HFFc6 (cell line): ENCODE measurements at regions not wholly inside any gene's neighbourhood (a gene's known extent, or its start where the extent isn't known, plus 50 kb on each side); places are given as distances from the start of the nearest gene placed in this dataset.

Experiments
- DNase-seq: peaks from one replicate; pipeline ENCODE4 v3.0.0-alpha.2; 2018
- H3K27ac Mint-ChIP-seq: 2 replicates; pipeline ENCODE4 v1.8.0; 2020; ENCODE audit warnings: mild to moderate bottlenecking, mixed read lengths
- H3K27me3 Mint-ChIP-seq: 2 replicates; pipeline ENCODE4 v1.8.0; 2021; ENCODE audit warnings: mild to moderate bottlenecking, moderate library complexity, mixed read lengths; ENCODE audit not compliant: insufficient read depth
- H3K36me3 Mint-ChIP-seq: 2 replicates; pipeline ENCODE4 v1.8.0; 2021; ENCODE audit warnings: low read depth, mixed read lengths
- H3K4me1 Mint-ChIP-seq: 2 replicates; pipeline ENCODE4 v1.8.0; 2020; ENCODE audit warnings: low read depth, mixed read lengths
- H3K4me3 Mint-ChIP-seq: 2 replicates; pipeline ENCODE4 v1.8.0; 2020; ENCODE audit warnings: mild to moderate bottlenecking, moderate library complexity, mixed read lengths
- H3K9me3 Mint-ChIP-seq: 2 replicates; pipeline ENCODE4 v1.8.0; 2020; ENCODE audit warnings: mild to moderate bottlenecking, mixed read lengths
- CTCF ChIP-seq: fragments of 200-600 bp; sonication (generic); IDR thresholded peaks from 2 replicates; pipeline ENCODE4 v1.5.0; 2021; ENCODE audit warnings: antibody characterized with exemption, mild to moderate bottlenecking

- Mint-ChIP-seq H3K4me1 (peaks cover 24% of the 10 kb centered on the region), H3K27me3 (peaks cover 12% of the 10 kb centered on the region), H3K4me3 (no peak overlapping the region), H3K27ac (no peak overlapping the region), H3K9me3 (peaks cover 3% of the 10 kb centered on the region), H3K36me3 (peaks cover 2% of the 10 kb centered on the region)
- no peak for DNase-seq
- no peak for TF ChIP-seq CTCF
Observed at GRCh38 chr3:43160664-43161063, 54.8 kb upstream of the POMGNT2 start.

- H3K9me3 Mint-ChIP-seq: no peaks in the 10 kb centered on the region
- H3K4me1 Mint-ChIP-seq: peaks cover 30% of the 10 kb centered on the region
- no peak overlapping the region for H3K27ac Mint-ChIP-seq
- no peak for TF ChIP-seq CTCF
- H3K36me3 Mint-ChIP-seq: no peaks in the 10 kb centered on the region
- DNase-seq: no peak
- peaks cover 12% of the 10 kb centered on the region for H3K27me3 Mint-ChIP-seq
- H3K4me3 Mint-ChIP-seq: no peak overlapping the region
Observed at GRCh38 chr3:43159876-43160255, 54.0 kb upstream of the POMGNT2 start.

GRCh38 chr3:43159131-43159875, 53.4 kb upstream of the POMGNT2 start:
- H3K36me3 Mint-ChIP-seq: no peaks in the 10 kb centered on the region
- H3K4me3 Mint-ChIP-seq: no peak overlapping the region
- no peak for DNase-seq
- no peak for TF ChIP-seq CTCF
- H3K27me3 Mint-ChIP-seq: peaks cover 12% of the 10 kb centered on the region
- peaks cover 30% of the 10 kb centered on the region for H3K4me1 Mint-ChIP-seq
- no peaks in the 10 kb centered on the region for H3K9me3 Mint-ChIP-seq
- no peak overlapping the region for H3K27ac Mint-ChIP-seq

- Mint-ChIP-seq H3K27me3 (peaks cover 14% of the 10 kb centered on the region), H3K4me1 (peaks cover 28% of the 10 kb centered on the region), H3K36me3 (no peaks in the 10 kb centered on the region), H3K27ac (no peak overlapping the region), H3K4me3 (no peak overlapping the region), H3K9me3 (no peaks in the 10 kb centered on the region)
- no peak for TF ChIP-seq CTCF
- DNase-seq: no peak
Observed at GRCh38 chr3:43156812-43157455, 51.1 kb upstream of the POMGNT2 start.

- H3K4me3 Mint-ChIP-seq: no peak overlapping the region
- peak; percentile 83 for DNase-seq
- no peak overlapping the region for H3K27ac Mint-ChIP-seq
- peak; percentile 81 for TF ChIP-seq CTCF
- no peaks in the 10 kb centered on the region for H3K36me3 Mint-ChIP-seq
- H3K9me3 Mint-ChIP-seq: no peaks in the 10 kb centered on the region
- peaks cover 26% of the 10 kb centered on the region for H3K4me1 Mint-ChIP-seq
- peaks cover 22% of the 10 kb centered on the region for H3K27me3 Mint-ChIP-seq
Observed at GRCh38 chr3:43155464-43156121, 49.7 kb upstream of the POMGNT2 start.
